Prostate gland (tissue), 2 donors: ENCODE measurements at regions not wholly inside any gene's neighbourhood (a gene's known extent, or its start where the extent isn't known, plus 50 kb on each side); places are given as distances from the start of the nearest gene placed in this dataset.

Experiments used
- POLR2A ChIP-seq: fragments of 450-650 bp; IDR thresholded peaks from one replicate; pipeline ENCODE4 v1.6.1; 2016; ENCODE audit warnings: antibody characterized with exemption, mild to moderate bottlenecking
- POLR2AphosphoS5 ChIP-seq: sonication (generic); formaldehyde crosslinking; IDR thresholded peaks from one replicate; pipeline ENCODE4 v1.6.1; 2017; ENCODE audit warnings: antibody characterized with exemption
- TF ChIP-seq, protein P1 (sequence below), 4 experiments: fragments of 200-600 bp in 2 of 4; fragments of 450-650 bp in 2 of 4; sonication (generic) in 2 of 4; IDR thresholded peaks; 1 replicate in 3 of 4; 2 replicates in 1 of 4; pipeline ENCODE4 v1.5.1; 2016 to 2019; ENCODE audit warnings: antibody characterized with exemption in 4 of 4, mild to moderate bottlenecking in 2 of 4, moderate library complexity in 2 of 4

DNA sequence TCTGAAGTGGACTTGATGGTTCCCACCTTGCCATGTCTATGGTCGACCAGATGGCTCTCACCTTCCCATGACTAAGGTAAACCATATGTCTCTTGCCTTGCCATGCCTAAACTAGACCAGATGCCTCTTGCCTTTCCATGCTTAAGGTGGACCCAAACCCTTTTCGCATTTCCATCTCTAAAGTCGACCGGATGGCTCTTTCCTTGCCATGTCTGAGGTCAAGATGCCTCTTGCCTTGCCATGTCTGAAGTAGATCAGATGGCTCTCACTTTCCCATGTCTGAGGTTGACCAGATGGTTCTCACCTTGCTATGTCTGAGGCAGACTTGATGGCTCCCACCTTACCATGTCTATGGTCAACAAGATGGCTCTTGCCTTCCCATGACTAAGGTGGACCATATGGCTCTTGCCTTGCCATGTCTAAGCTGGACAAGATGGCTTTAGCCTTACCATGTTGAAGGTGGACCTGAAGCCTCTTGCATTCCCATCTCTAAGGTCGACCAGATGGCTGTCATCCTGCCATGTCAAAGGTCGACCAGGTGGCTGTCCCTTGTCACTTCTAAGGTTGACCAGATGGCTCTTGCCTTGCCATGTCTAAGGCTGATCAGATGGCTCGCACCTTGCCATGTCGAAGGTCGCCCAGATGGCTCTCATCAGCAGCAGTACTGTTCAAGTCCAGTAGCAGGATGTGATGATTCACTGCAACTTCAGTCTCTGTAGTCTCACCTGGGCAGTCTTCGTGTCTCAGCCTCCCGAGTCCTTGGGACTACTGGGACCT lies 1439.4 kb downstream of the UQCRFS1 start:
- TF ChIP-seq, protein P1, sequence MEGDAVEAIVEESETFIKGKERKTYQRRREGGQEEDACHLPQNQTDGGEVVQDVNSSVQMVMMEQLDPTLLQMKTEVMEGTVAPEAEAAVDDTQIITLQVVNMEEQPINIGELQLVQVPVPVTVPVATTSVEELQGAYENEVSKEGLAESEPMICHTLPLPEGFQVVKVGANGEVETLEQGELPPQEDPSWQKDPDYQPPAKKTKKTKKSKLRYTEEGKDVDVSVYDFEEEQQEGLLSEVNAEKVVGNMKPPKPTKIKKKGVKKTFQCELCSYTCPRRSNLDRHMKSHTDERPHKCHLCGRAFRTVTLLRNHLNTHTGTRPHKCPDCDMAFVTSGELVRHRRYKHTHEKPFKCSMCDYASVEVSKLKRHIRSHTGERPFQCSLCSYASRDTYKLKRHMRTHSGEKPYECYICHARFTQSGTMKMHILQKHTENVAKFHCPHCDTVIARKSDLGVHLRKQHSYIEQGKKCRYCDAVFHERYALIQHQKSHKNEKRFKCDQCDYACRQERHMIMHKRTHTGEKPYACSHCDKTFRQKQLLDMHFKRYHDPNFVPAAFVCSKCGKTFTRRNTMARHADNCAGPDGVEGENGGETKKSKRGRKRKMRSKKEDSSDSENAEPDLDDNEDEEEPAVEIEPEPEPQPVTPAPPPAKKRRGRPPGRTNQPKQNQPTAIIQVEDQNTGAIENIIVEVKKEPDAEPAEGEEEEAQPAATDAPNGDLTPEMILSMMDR (IDR thresholded peaks at IDR 0.05): no peak
- TF ChIP-seq POLR2A (no peak), POLR2AphosphoS5 (no peak)
